D721Med (cell line): ENCODE measurements at regions not wholly inside any gene's neighbourhood (a gene's known extent, or its start where the extent isn't known, plus 50 kb on each side); places are given as distances from the start of the nearest gene placed in this dataset.

Experiments
- DNase-seq: peaks from one replicate; pipeline ENCODE4 v3.0.0; 2011; ENCODE audit warnings: low spot score; ENCODE audit not compliant: insufficient read length
- FAIRE-seq: peaks from 2 replicates; lab custom pipeline; 2011; peaks lifted over from hg19 to GRCh38; lab: Jason Lieb, UNC
- CTCF ChIP-seq: IDR thresholded peaks from 2 replicates; pipeline ENCODE4 v1.5.1; 2012; ENCODE audit warnings: mild to moderate bottlenecking, control low read depth; ENCODE audit not compliant: insufficient read depth; ENCODE audit errors: missing control alignments

- no peak for FAIRE-seq
- TF ChIP-seq CTCF, result no peak
- no peak for DNase-seq
Observed at GRCh38 chr1:14064649-14065442, 364.9 kb downstream of the PRDM2 start.

DNA sequence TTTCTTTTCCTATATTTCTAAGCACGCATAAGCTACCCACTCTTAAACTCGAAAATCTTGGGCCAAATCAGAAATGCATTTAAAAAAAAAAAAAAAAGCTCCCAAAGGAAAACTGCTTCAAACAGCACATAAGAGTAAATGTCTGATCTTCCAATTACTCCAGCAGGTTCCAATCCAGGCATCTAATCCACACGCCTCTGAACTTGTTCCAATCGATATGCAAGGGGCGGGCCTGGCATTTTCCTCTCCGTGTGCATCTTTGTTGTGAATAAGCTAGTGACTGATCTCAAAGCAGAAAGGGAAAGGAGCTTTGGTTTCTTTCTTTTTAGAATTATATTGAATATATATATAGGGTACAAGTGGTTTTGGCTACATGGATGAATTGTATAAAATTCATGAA lies 365.5 kb downstream of the PRDM2 start:
- no peak for TF ChIP-seq CTCF
- DNase-seq (no peak), FAIRE-seq (no peak)

- FAIRE-seq (no peak), DNase-seq (no peak)
- no peak for TF ChIP-seq CTCF
Observed at GRCh38 chr1:14067036-14067435, 367.0 kb downstream of the PRDM2 start.

GRCh38 chr1:14067711-14068110 lies 367.7 kb downstream of the PRDM2 start:
- DNase-seq, result no peak
- TF ChIP-seq CTCF, result no peak
- no peak for FAIRE-seq

- FAIRE-seq (no peak), DNase-seq (no peak)
Observed at GRCh38 chr1:14071581-14071980, 371.6 kb downstream of the PRDM2 start.

DNA sequence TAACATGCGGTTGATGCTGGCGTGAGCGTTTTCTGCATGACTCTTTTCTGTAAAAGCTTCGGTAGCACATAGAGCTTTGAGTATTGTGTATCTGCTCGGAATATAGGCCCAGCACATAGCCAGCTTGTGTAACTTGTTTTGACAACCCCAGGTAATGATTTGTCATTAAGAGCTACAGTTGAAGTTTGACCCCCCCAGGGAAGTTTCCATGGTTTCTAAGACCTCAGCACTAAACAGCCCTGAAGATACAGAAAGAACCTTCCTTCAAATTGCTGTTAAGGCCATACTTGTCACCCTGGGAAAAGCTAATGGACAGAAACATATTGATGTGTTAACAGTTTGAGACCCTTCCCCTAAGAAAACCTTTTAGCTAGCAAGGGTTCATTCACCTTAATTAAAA lies 380.7 kb downstream of the PRDM2 start:
- TF ChIP-seq CTCF, result no peak
- FAIRE-seq (no peak), DNase-seq (no peak)

More at GRCh38 chr1:14071581-14071980, 371.6 kb downstream of the PRDM2 start:
- no peak for TF ChIP-seq CTCF

GRCh38 chr1:14082331-14082730 lies 382.3 kb downstream of the PRDM2 start:
- no peak for TF ChIP-seq CTCF
- no peak for FAIRE-seq
- DNase-seq, result no peak
